SK-N-SH (cell line): ENCODE measurements at regions not wholly inside any gene's neighbourhood (a gene's known extent, or its start where the extent isn't known, plus 50 kb on each side); places are given as distances from the start of the nearest gene placed in this dataset.
A peak's percentile ranks its signal among the peaks of the same experiment; 100 is the strongest.

ENCODE experiments used
- CTCF ChIA-PET: fragments of 300-600, 350-600 bp; formaldehyde crosslinking; extraction: SDS; loops from one replicate; lab custom pipeline; 2021; lab: Yijun Ruan, JAX
- POLR2A ChIA-PET: fragments of 350-600 bp; sonication (Branson Sonifier 250); formaldehyde crosslinking; extraction: SDS; loops from one replicate; lab custom pipeline; 2020; ENCODE audit warnings: antibody characterized with exemption, inconsistent platforms; lab: Yijun Ruan, JAX
- DNase-seq: peaks from one replicate; pipeline ENCODE4 v3.0.0; 2012
- H2AFZ ChIP-seq: fragments of 200-600 bp; sonication (generic); 2 replicates; pipeline ENCODE4 v1.8.1; 2016; ENCODE audit warnings: antibody characterized with exemption, mild to moderate bottlenecking, low read depth
- H3F3A ChIP-seq: fragments of 200-600 bp; sonication (generic); replicated peaks from 2 replicates; pipeline ENCODE3; 2016; ENCODE audit warnings: antibody characterized with exemption, mild to moderate bottlenecking; ENCODE audit not compliant: insufficient read depth
- H3K27ac ChIP-seq, 2 experiments: fragments of 200-500 bp in 1 of 2; fragments of 200-600 bp in 1 of 2; sonication (Bioruptor generic) in 1 of 2; sonication (generic), shearing (Covaris generic) in 1 of 2; 2 replicates each; pipeline versions ENCODE4 v1.5.1 to v1.6.1; 2014 to 2016; ENCODE audit warnings: low read depth in 2 of 2, inconsistent platforms in 1 of 2, low read length in 1 of 2, mild to moderate bottlenecking in 1 of 2, mixed read lengths in 1 of 2
- H3K27me3 ChIP-seq: fragments of 200-600 bp; sonication (generic), shearing (Covaris generic); 2 replicates; pipeline ENCODE4 v1.6.1; 2016; ENCODE audit warnings: mixed run types; ENCODE audit not compliant: insufficient read depth
- H3K36me3 ChIP-seq, 2 experiments: fragments of 200-500 bp in 1 of 2; fragments of 200-600 bp in 1 of 2; sonication (Bioruptor generic) in 1 of 2; sonication (generic) in 1 of 2; replicated peaks in 1 of 2; 2 replicates each; pipeline versions ENCODE3 to v1.5.1; 2014 to 2016; ENCODE audit warnings: low read length in 1 of 2, mild to moderate bottlenecking in 1 of 2; ENCODE audit not compliant: insufficient read depth in 2 of 2, control insufficient read depth in 1 of 2
- H3K4me1 ChIP-seq, 2 experiments: fragments of 200-500 bp in 1 of 2; fragments of 200-600 bp in 1 of 2; sonication (Bioruptor generic) in 1 of 2; sonication (generic), shearing (Covaris generic) in 1 of 2; 2 replicates each; pipeline versions ENCODE4 v1.5.1 to v1.6.1; 2014 to 2016; ENCODE audit warnings: low read depth in 1 of 2, low read length in 1 of 2, mixed run types in 1 of 2; ENCODE audit not compliant: insufficient read depth in 2 of 2, control insufficient read depth in 1 of 2
- H3K4me2 ChIP-seq: fragments of 200-600 bp; sonication (generic), shearing (Covaris generic); 2 replicates; pipeline ENCODE4 v1.6.1; 2017; ENCODE audit warnings: mixed run types
- H3K4me3 ChIP-seq, 2 experiments: fragments of 200-500 bp in 1 of 2; fragments of 200-600 bp in 1 of 2; sonication (Bioruptor generic) in 1 of 2; sonication (generic), shearing (Covaris generic) in 1 of 2; 2 replicates each; pipeline versions ENCODE4 v1.5.1 to v1.8.1; 2014 to 2016; ENCODE audit warnings: low read depth in 2 of 2, inconsistent platforms in 1 of 2, low read length in 1 of 2, mild to moderate bottlenecking in 1 of 2, mixed read lengths in 1 of 2, moderate library complexity in 1 of 2
- H3K79me2 ChIP-seq: fragments of 200-600 bp; sonication (generic); 2 replicates; pipeline ENCODE4 v1.8.1; 2017; ENCODE audit warnings: mild to moderate bottlenecking; ENCODE audit not compliant: insufficient read depth
- H3K9ac ChIP-seq: fragments of 200-600 bp; sonication (generic); 2 replicates; pipeline ENCODE4 v1.6.1; 2017; ENCODE audit warnings: mixed run types
- H3K9me2 ChIP-seq: fragments of 200-600 bp; sonication (generic); 2 replicates; pipeline ENCODE4 v1.6.1; 2017; ENCODE audit warnings: mixed run types
- H3K9me3 ChIP-seq: fragments of 200-600 bp; sonication (generic); 2 replicates; pipeline ENCODE4 v1.6.1; 2017; ENCODE audit warnings: mixed run types, mild to moderate bottlenecking, moderate library complexity
- H4K20me1 ChIP-seq: fragments of 200-600 bp; sonication (generic); 2 replicates; pipeline ENCODE4 v1.6.1; 2017; ENCODE audit warnings: mild to moderate bottlenecking, mixed run types; ENCODE audit not compliant: insufficient read depth
- CHD2 ChIP-seq: fragments of 150-350 bp; IDR thresholded peaks from 2 replicates; pipeline ENCODE4 v1.6.1; 2018; ENCODE audit warnings: low read length; ENCODE audit not compliant: partially characterized antibody
- ELF1 ChIP-seq: IDR thresholded peaks from 2 replicates; pipeline ENCODE4 v1.4.0; 2012
- EP300 ChIP-seq, 2 experiments: IDR thresholded peaks; 2 replicates each; pipeline versions ENCODE4 v1.4.0 to v1.6.1; 2012; ENCODE audit warnings: borderline replicate concordance in 1 of 2, low read depth in 1 of 2, low read length in 1 of 2
- EZH2phosphoT487 ChIP-seq: fragments of 200-600 bp; sonication (generic); IDR thresholded peaks from 2 replicates; pipeline ENCODE4 v1.6.1; 2017; ENCODE audit warnings: low read depth, mixed run types, mild to moderate bottlenecking, antibody characterized with exemption, moderate library complexity, borderline replicate concordance
- FOSL2 ChIP-seq: IDR thresholded peaks from 2 replicates; pipeline ENCODE4 v1.4.0; 2012; ENCODE audit warnings: low read depth, mild to moderate bottlenecking, moderate library complexity, borderline replicate concordance
- GABPA ChIP-seq: IDR thresholded peaks from 2 replicates; pipeline ENCODE4 v1.4.0; 2012; ENCODE audit warnings: low read depth, mild to moderate bottlenecking
- MEF2A ChIP-seq: IDR thresholded peaks from 2 replicates; pipeline ENCODE4 v1.4.0; 2012; ENCODE audit warnings: low read depth, borderline replicate concordance
- NFIC ChIP-seq: IDR thresholded peaks from 2 replicates; pipeline ENCODE4 v1.4.0; 2012; ENCODE audit warnings: borderline replicate concordance
- RCOR1 ChIP-seq: fragments of 150-350 bp; IDR thresholded peaks from 2 replicates; pipeline ENCODE4 v1.6.1; 2017; ENCODE audit warnings: antibody characterized with exemption, low read length
- REST ChIP-seq: IDR thresholded peaks from 2 replicates; pipeline ENCODE4 v1.6.1; 2012; ENCODE audit warnings: mild to moderate bottlenecking, low read depth, low read length, moderate library complexity
- RFX5 ChIP-seq: IDR thresholded peaks from 2 replicates; pipeline ENCODE4 v1.6.1; 2012; ENCODE audit warnings: mild to moderate bottlenecking, improper control_type of control experiment, low read length
- SIN3A ChIP-seq: IDR thresholded peaks from 2 replicates; pipeline ENCODE4 v1.6.1; 2012; ENCODE audit warnings: low read depth, mild to moderate bottlenecking, low read length, moderate library complexity, borderline replicate concordance
- SMC3 ChIP-seq: IDR thresholded peaks from 2 replicates; pipeline ENCODE4 v1.6.1; 2012; ENCODE audit warnings: low read depth, low read length, improper control_type of control experiment
- TAF1 ChIP-seq: IDR thresholded peaks from 2 replicates; pipeline ENCODE4 v1.6.1; 2012; ENCODE audit warnings: low read depth, mild to moderate bottlenecking, low read length, moderate library complexity, borderline replicate concordance
- TEAD4 ChIP-seq: IDR thresholded peaks from 2 replicates; pipeline ENCODE4 v1.4.0; 2012; ENCODE audit warnings: mild to moderate bottlenecking, borderline replicate concordance; ENCODE audit not compliant: insufficient read depth
- USF1 ChIP-seq: IDR thresholded peaks from 2 replicates; pipeline ENCODE4 v1.4.0; 2012; ENCODE audit warnings: low read depth, borderline replicate concordance
- YY1 ChIP-seq: IDR thresholded peaks from 2 replicates; pipeline ENCODE4 v1.4.0; 2012; ENCODE audit warnings: low read depth, mild to moderate bottlenecking
- WGBS: methylation state at CpG from one replicate; pipeline ENCODE4 v1.1.6; 2017; ENCODE audit warnings: low lambda C conversion rate; 5-methylcytosine and 5-hydroxymethylcytosine counted together
- TF ChIP-seq, protein P1 (sequence below): IDR thresholded peaks from 2 replicates; pipeline ENCODE4 v1.4.0; 2012; ENCODE audit warnings: low read depth

GRCh38 chr4:107292979-107293378, 256.9 kb upstream of the DKK2 start (continued):
- TF ChIP-seq REST (no peak), USF1 (no peak)

DNA sequence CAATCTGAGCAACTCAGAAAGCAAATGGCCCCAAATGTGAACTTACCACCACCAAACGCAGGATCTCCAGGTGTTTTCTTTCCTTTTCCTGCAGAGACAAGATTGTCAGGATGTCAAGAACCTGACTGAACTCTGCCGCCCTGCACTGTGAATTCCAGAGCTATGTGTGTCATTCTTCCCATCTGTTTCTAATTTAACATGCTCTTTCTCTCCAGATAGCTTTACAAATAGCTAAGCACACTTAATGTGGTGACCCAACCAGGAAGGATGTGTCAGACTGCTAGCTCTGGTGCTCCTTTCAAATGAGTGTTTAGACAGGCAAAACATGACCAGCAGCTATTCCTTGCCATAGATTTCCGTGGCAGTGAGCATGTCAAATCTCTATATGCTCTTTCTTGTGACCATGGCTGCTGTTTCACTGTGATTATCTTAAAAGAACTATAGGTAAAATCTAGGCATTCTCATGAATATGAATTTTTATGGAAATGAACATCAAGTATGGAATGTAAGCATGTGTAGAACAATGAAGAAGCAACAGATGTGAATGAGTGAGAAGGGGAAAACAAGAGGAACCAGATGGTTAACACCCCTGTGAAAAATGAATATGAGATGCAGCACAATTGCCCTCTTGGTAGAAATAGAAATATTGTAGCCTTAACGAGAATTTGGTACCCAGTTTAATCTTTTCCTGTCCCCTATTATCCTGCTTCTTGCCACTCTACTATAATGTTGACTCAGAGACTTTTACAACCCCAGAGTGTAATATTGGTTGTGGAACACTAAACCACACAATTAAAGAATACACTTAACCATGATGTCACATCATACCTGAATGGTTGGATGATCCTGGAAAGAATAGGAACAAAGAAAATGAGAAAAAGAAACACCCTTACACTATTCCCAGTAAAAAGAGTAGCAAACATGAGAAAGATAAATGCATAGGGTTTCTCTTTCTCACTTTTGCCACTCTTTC, 247.8 kb upstream of the DKK2 start:
- H3K27me3 ChIP-seq: no peaks in the 10 kb centered on the region
- H2AFZ ChIP-seq: peak overlapping the region; percentile 23; the same call in 1 of the 2 replicates
- ChIA-PET CTCF (no interaction called here), POLR2A (no interaction called here)
- peak overlapping the region; percentile 11; the same call in 1 of the 2 replicates for H3K9ac ChIP-seq
- 12% methylated on average over 4 of the region's 4 CpGs for WGBS
- no peaks in the 10 kb centered on the region for H3K9me3 ChIP-seq
- H3K4me3 ChIP-seq: peak overlapping the region; percentile 28 to 43; a peak in 3 of 4 replicates
- H3K4me1 ChIP-seq: peaks cover 12 to 16% of the 10 kb centered on the region in 2 experiments
- no peaks in the 10 kb centered on the region for H3K9me2 ChIP-seq
- peak overlapping the region; percentile 80 to 94 for H3K27ac ChIP-seq
- no peaks in the 10 kb centered on the region for H3K36me3 ChIP-seq
- peak; percentile 27 for DNase-seq
- no peaks in the 10 kb centered on the region for H4K20me1 ChIP-seq
- peak overlapping the region; percentile 71 for H3K4me2 ChIP-seq
- H3F3A ChIP-seq: peaks cover 27% of the 10 kb centered on the region
- no peaks in the 10 kb centered on the region for H3K79me2 ChIP-seq
- peak; percentile 62; the same call in 1 of the 2 replicates for TF ChIP-seq MEF2A
- TF ChIP-seq, protein P1, sequence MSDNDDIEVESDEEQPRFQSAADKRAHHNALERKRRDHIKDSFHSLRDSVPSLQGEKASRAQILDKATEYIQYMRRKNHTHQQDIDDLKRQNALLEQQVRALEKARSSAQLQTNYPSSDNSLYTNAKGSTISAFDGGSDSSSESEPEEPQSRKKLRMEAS: peak; percentile 88
- TF ChIP-seq TAF1: peak; percentile 57; the same call in 1 of the 2 replicates
- TF ChIP-seq EP300 (IDR thresholded peaks at IDR 0.05; ENCODE audit: borderline replicate concordance in 1 of 2, low read depth in 1 of 2, low read length in 1 of 2): peak; percentile 86 to 99
- no peak for TF ChIP-seq REST
- TF ChIP-seq RFX5: no peak
- peak; percentile 87 for TF ChIP-seq NFIC
- TF ChIP-seq CHD2: peak; percentile 51
- peak; percentile 93 for TF ChIP-seq SIN3A
- peak; percentile 47 for TF ChIP-seq GABPA
- no peak for TF ChIP-seq USF1
- peak; percentile 91 for TF ChIP-seq RCOR1
- no peak; the same call in 1 of the 2 replicates for TF ChIP-seq YY1
- TF ChIP-seq EZH2phosphoT487: no peak
- peak; percentile 94 for TF ChIP-seq FOSL2
- peak; percentile 70; the same call in 1 of the 2 replicates for TF ChIP-seq ELF1
- TF ChIP-seq SMC3: no peak
- TF ChIP-seq TEAD4: peak; percentile 98
